ENCODE measurements at regions not wholly inside any gene's neighbourhood (a gene's known extent, or its start where the extent isn't known, plus 50 kb on each side); places are given as distances from the start of the nearest gene placed in this dataset.

DNA sequence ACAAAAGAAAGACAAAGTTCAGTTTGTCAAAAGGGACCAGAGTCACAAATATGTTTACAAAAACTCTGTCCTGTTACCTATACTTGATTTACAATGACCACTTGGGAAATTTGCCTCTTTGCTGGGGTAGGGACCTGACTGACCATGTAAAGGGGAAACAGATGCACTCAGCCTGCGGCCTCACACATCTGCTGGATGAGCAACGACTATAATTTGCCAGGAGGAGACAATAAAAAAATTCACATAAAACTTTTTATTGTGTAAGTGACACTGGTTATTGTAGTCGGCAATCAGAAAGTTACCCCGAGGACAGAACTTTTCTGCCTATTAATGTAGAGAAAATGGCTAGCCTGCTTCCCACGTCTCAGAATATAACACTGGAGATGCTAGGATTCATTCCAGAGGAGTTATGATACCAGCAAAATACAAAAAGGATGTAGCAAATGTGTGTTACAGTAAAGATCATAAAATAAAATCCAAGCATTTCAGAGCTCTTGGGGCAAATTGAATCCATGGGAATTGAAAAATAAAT lies 415.4 kb upstream of the SPTLC3 start:
- intact Hi-C loops (cut with micrococcal nuclease): no loop called here
- H3K4me1 Mint-ChIP-seq (ENCODE audit: low read depth): no peaks in the 10 kb centered on the region

DNA sequence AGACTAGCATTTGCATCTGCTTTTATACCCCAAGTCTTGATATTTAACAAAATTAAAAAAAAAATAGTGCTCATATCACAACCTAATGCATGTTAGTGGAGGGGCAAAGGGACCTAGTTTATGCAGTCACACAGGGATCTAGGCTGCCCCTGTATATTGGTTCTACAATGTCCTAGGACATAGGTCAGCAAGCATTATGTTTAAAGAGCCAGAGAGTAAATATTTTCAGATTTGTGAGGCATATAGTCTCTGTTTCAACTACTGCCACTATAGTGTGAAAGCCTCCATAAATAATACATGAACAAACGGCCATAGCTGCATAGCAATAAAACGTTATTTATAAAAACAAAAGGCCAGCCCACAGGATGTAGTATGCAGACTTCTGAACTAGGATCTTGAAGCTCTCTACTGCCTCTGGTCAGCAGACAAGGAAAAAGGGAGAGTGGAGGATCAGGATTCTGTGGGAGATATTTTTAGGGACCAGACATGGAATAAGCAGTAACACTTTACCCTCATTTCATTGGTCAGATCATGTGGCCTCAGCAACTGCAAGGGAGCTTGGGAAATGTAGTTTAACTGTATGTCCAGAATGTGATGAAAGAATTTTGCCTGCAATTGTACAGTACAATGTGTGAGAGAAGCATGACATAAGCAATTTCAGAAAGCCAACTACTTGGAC lies 414.2 kb upstream of the SPTLC3 start:
- no peaks in the 10 kb centered on the region for H3K27me3 Mint-ChIP-seq (ENCODE audit: low read depth)
- no peak overlapping the region for H3K4me3 Mint-ChIP-seq (ENCODE audit: low read depth)
- H3K36me3 Mint-ChIP-seq (ENCODE audit: low read depth): no peaks in the 10 kb centered on the region
- no peak overlapping the region for H3K27ac Mint-ChIP-seq
- H3K4me1 Mint-ChIP-seq (ENCODE audit: low read depth): no peaks in the 10 kb centered on the region
- H3K9me3 Mint-ChIP-seq: peaks cover 25% of the 10 kb centered on the region
- intact Hi-C loops (cut with micrococcal nuclease): no loop called here
- no peak for DNase-seq (ENCODE audit: low spot score)

More for the DNA sequence above, 415.4 kb upstream of the SPTLC3 start:
- H3K36me3 Mint-ChIP-seq (ENCODE audit: low read depth): no peaks in the 10 kb centered on the region
- no peak overlapping the region for H3K4me3 Mint-ChIP-seq (ENCODE audit: low read depth)
- no peaks in the 10 kb centered on the region for H3K27me3 Mint-ChIP-seq (ENCODE audit: low read depth)
- no peak overlapping the region for H3K27ac Mint-ChIP-seq
- no peak for DNase-seq (ENCODE audit: low spot score)
- H3K9me3 Mint-ChIP-seq: peaks cover 28% of the 10 kb centered on the region

DNA sequence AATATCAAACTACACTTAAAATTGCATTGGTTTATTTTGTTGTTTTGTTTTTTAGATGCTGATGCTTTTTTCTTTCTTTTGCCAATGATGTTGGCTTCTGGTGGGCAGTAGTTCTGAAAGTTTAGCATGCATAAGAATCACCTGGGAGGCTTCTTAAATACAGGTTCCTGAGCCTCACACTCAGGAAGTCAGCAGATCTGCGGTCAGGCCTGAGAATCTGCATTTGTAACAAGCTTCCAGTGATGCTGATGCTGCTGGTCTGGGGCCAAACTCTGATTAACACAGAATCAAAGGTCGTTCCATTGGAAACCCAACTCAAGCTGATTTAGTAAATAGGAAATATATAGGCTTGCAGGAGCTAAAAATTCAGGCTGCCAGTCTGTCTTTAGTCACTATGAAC lies 412.9 kb upstream of the SPTLC3 start:
- Mint-ChIP-seq H3K36me3 (ENCODE audit: low read depth) (no peaks in the 10 kb centered on the region), H3K27ac (no peak overlapping the region), H3K9me3 (peaks cover 24% of the 10 kb centered on the region), H3K4me1 (ENCODE audit: low read depth) (no peaks in the 10 kb centered on the region), H3K4me3 (ENCODE audit: low read depth) (no peak overlapping the region), H3K27me3 (ENCODE audit: low read depth) (no peaks in the 10 kb centered on the region)
- DNase-seq (ENCODE audit: low spot score): no peak
- intact Hi-C loops (cut with micrococcal nuclease): no loop called here

DNA sequence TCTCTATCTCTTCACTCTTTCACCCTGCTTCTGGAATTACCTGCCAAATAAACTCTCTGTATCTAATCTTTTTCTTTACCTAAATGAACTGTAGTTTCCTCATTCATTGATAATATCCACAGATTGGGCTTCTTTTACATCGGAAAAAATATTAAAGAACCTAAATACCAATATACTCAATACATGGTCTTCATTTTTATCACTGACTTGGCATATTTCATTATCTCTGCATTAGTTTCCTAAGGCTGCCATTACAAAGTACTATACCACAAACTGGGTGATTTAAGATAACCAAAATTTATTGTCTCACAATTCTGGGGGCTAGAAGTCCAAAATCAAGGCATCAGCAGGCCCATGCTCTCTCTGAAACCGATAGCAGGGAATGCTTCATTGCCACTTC lies 411.9 kb upstream of the SPTLC3 start:
- H3K27me3 Mint-ChIP-seq (ENCODE audit: low read depth): no peaks in the 10 kb centered on the region
- intact Hi-C loops (cut with micrococcal nuclease): no loop called here
- H3K9me3 Mint-ChIP-seq: peaks cover 17% of the 10 kb centered on the region
- H3K36me3 Mint-ChIP-seq (ENCODE audit: low read depth): no peaks in the 10 kb centered on the region
- no peak overlapping the region for H3K27ac Mint-ChIP-seq
- DNase-seq (ENCODE audit: low spot score): no peak
- H3K4me3 Mint-ChIP-seq (ENCODE audit: low read depth): no peak overlapping the region
- H3K4me1 Mint-ChIP-seq (ENCODE audit: low read depth): no peaks in the 10 kb centered on the region

DNA sequence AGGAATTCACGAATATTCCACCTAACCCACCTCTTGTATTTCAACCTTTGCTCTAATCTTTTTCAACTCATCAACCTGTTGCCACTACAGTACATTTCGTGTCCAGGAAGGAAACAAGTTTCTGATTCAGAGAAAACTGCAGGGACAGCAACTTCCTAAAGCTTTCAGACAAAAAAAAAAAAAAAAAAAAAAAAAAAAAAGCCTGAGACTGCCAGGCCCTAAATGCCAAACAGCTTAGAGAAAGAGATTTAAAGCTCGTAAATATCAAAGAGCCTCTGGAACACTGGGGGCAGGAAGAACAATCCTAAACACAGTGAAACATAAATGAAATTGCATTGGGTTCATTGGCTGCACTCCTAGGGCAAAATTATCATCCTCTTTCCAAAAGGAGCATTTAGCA lies 411.2 kb upstream of the SPTLC3 start:
- H3K36me3 Mint-ChIP-seq (ENCODE audit: low read depth): no peaks in the 10 kb centered on the region
- H3K27ac Mint-ChIP-seq: no peak overlapping the region
- H3K27me3 Mint-ChIP-seq (ENCODE audit: low read depth): no peaks in the 10 kb centered on the region
- H3K4me1 Mint-ChIP-seq (ENCODE audit: low read depth): no peaks in the 10 kb centered on the region
- DNase-seq (ENCODE audit: low spot score): no peak
- intact Hi-C loops (cut with micrococcal nuclease): no loop called here
- peaks cover 15% of the 10 kb centered on the region for H3K9me3 Mint-ChIP-seq
- H3K4me3 Mint-ChIP-seq (ENCODE audit: low read depth): no peak overlapping the region

DNA sequence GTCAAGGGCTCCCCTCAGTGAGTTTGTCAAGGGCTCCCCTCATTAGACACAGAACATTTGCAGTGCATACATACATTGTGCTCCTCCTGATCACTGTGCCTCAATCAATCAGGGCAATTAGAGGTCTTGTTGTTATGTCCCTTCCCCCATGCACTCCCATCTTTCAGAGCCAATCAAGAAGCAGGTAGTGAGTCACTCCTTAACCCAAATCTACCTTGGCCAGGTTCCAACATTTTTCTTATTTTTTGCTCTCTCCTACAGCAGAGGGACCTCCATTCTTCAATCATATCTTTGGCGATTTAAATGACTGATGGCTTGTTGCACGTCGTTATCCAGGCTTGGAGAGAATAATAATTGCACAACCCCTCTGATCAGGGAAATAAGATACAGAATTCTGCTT lies 409.9 kb upstream of the SPTLC3 start:
- Mint-ChIP-seq H3K9me3 (peaks cover 17% of the 10 kb centered on the region), H3K27ac (no peak overlapping the region), H3K36me3 (ENCODE audit: low read depth) (no peaks in the 10 kb centered on the region), H3K27me3 (ENCODE audit: low read depth) (no peaks in the 10 kb centered on the region), H3K4me3 (ENCODE audit: low read depth) (no peak overlapping the region), H3K4me1 (ENCODE audit: low read depth) (no peaks in the 10 kb centered on the region)
- intact Hi-C loops (cut with micrococcal nuclease): no loop called here
- DNase-seq (ENCODE audit: low spot score): no peak

DNA sequence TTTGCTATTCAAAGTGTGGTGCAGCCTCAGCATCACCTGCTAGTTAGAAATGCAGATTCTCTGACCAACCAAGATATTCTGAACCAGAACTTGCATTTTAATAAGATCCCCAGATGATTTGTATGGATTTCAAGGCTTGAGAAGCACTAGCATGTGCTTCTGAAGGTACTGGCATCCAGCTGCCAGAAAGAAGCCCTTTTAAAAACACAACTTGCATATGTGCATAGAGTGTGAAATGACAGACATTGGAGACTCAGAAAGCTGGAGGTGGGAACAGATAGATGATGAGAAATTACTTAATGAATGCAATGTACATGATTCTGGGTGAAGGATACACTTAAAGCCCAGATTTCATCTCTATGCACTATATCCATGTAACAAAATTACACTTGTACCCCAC lies 409.3 kb upstream of the SPTLC3 start:
- peaks cover 17% of the 10 kb centered on the region for H3K9me3 Mint-ChIP-seq
- H3K27ac Mint-ChIP-seq: no peak overlapping the region
- no peaks in the 10 kb centered on the region for H3K27me3 Mint-ChIP-seq (ENCODE audit: low read depth)
- no peak for DNase-seq (ENCODE audit: low spot score)
- H3K36me3 Mint-ChIP-seq (ENCODE audit: low read depth): no peaks in the 10 kb centered on the region
- intact Hi-C loops (cut with micrococcal nuclease): no loop called here
- no peak overlapping the region for H3K4me3 Mint-ChIP-seq (ENCODE audit: low read depth)
- no peaks in the 10 kb centered on the region for H3K4me1 Mint-ChIP-seq (ENCODE audit: low read depth)

DNA sequence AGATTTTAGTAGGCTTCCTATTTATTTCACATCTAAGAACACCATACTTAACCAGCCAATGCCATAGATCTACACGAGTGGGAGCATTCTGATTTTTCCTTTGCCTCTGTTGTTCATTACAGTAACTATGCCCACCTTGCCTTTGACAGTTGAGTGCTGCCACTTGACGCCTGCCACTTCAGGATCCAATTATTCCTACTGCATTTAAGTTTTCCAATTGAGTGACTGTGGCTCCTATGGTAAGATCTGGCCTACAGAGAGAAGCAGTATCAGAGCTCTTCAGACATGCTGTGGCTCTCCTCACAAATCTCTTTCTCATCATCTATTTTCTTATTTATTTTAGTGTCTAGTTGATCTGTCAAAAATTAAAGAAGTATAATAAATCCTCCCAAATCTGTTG lies 403.0 kb upstream of the SPTLC3 start:
- no peaks in the 10 kb centered on the region for H3K36me3 Mint-ChIP-seq (ENCODE audit: low read depth)
- H3K27me3 Mint-ChIP-seq (ENCODE audit: low read depth): no peaks in the 10 kb centered on the region
- no peaks in the 10 kb centered on the region for H3K4me1 Mint-ChIP-seq (ENCODE audit: low read depth)
- H3K4me3 Mint-ChIP-seq (ENCODE audit: low read depth): no peak overlapping the region
- no peak for DNase-seq (ENCODE audit: low spot score)
- H3K27ac Mint-ChIP-seq: no peak overlapping the region
- H3K9me3 Mint-ChIP-seq: peaks cover 9% of the 10 kb centered on the region
- intact Hi-C loops (cut with micrococcal nuclease): no loop called here

DNA sequence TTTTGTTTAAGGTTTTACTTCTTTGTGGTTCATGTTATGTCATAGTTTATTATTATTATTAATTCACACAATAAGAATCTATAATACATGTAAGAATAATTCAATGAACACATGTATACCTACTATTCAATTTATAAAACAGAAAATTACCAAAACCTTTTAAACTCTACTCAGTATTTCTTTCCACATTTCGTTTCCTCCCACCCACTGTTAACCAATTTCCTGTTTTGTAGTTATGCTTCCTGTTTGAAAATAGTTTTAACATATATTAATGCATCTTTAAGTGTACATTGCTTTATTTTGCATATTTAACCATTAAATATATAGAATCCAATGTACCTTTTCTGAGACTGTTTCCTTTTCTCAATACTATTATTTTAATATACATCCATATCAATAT lies 397.9 kb upstream of the SPTLC3 start:
- intact Hi-C loops (cut with micrococcal nuclease): no loop called here
- Mint-ChIP-seq H3K9me3 (peaks cover 26% of the 10 kb centered on the region), H3K4me1 (ENCODE audit: low read depth) (no peaks in the 10 kb centered on the region), H3K27ac (no peak overlapping the region), H3K4me3 (ENCODE audit: low read depth) (no peak overlapping the region), H3K27me3 (ENCODE audit: low read depth) (no peaks in the 10 kb centered on the region), H3K36me3 (ENCODE audit: low read depth) (no peaks in the 10 kb centered on the region)
- DNase-seq (ENCODE audit: low spot score): no peak

DNA sequence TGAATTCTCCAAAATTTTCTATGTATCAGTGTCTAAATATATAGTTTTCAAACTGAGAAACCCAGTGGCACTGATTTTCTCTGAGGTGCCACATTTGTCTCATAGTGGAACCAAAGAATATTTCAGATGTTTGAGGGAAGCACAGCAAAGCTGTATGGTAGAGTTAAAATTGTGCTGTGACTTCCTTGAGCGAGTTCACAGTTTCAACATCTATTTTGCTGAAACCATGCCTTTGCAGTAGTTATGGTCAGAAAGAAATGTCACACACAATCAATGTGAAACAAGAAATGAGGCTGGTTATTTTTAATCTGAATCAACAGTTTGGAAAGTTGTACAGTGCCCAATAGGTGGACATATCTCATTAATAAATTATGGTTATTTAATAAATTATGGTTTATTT lies 394.0 kb upstream of the SPTLC3 start:
- peaks cover 34% of the 10 kb centered on the region for H3K9me3 Mint-ChIP-seq
- intact Hi-C loops (cut with micrococcal nuclease): no loop called here
- DNase-seq (ENCODE audit: low spot score): no peak
- H3K4me1 Mint-ChIP-seq (ENCODE audit: low read depth): no peaks in the 10 kb centered on the region
- no peaks in the 10 kb centered on the region for H3K36me3 Mint-ChIP-seq (ENCODE audit: low read depth)
- no peak overlapping the region for H3K4me3 Mint-ChIP-seq (ENCODE audit: low read depth)
- H3K27me3 Mint-ChIP-seq (ENCODE audit: low read depth): no peaks in the 10 kb centered on the region
- H3K27ac Mint-ChIP-seq: no peak overlapping the region

DNA sequence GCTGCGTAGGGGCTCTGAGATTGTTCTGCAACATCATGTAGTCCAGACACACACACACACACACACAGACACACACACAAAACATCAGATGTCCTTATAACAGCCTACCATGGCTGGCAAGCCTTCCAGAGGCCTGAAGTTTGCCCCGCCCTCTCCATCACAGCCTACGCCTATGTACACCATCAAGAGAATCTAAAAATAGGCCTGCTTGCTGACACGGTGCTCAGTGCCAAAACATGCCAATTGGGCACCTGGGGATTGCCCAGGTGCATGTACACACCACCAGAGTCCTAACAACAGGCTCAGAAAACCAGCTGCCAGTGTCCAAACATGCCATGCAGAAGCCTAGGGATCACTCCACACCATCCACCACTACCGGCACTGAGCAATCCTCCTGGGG lies 391.7 kb upstream of the SPTLC3 start:
- Mint-ChIP-seq H3K4me1 (ENCODE audit: low read depth) (no peaks in the 10 kb centered on the region), H3K27me3 (ENCODE audit: low read depth) (no peaks in the 10 kb centered on the region), H3K9me3 (peaks cover 34% of the 10 kb centered on the region), H3K36me3 (ENCODE audit: low read depth) (no peaks in the 10 kb centered on the region), H3K27ac (no peak overlapping the region), H3K4me3 (ENCODE audit: low read depth) (no peak overlapping the region)
- intact Hi-C loops (cut with micrococcal nuclease): no loop called here
- no peak for DNase-seq (ENCODE audit: low spot score)

DNA sequence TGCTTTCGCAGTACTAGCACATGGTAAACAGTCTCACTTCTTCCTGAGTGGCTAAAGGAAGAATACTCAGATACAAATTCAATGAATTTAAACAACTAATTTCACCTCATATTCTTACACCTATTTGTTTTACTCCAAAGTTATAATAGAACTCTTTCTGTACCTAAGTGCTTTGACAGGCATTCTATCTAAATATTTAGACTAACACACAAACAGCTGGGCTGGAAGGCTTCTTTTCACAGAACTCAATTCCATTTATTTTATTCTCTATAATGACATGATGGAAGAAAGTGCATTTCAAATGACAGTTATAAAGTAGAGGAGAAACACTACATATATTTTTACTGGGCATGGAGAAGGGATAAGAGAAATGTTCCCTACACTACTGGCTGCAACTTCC lies 384.9 kb upstream of the SPTLC3 start:
- Mint-ChIP-seq H3K27ac (no peak overlapping the region), H3K36me3 (ENCODE audit: low read depth) (no peaks in the 10 kb centered on the region), H3K27me3 (ENCODE audit: low read depth) (no peaks in the 10 kb centered on the region), H3K4me3 (ENCODE audit: low read depth) (no peak overlapping the region), H3K9me3 (peaks cover 15% of the 10 kb centered on the region), H3K4me1 (ENCODE audit: low read depth) (no peaks in the 10 kb centered on the region)
- no peak for DNase-seq (ENCODE audit: low spot score)
- intact Hi-C loops (cut with micrococcal nuclease): no loop called here

DNA sequence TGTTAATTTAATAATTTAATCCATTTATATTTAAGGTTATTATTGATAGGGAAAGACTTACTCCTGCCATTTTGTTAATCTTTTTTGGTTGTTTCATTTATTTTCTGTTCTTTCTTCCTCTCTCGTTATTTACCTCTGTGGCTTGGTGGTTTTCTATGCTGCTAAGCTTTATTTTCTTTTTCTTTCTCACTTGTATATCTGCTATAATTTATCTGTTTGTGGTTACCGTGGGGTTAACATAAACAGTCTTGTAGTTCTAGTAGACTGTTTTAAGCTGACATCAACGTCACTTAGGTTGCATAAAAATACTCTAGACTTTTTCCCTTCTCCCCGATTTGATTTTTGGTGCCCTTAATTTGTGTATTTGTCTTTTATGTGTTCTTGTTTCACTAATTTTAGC lies 381.3 kb upstream of the SPTLC3 start:
- H3K9me3 Mint-ChIP-seq: peaks cover 13% of the 10 kb centered on the region
- H3K27ac Mint-ChIP-seq: no peak overlapping the region
- DNase-seq (ENCODE audit: low spot score): no peak
- H3K4me1 Mint-ChIP-seq (ENCODE audit: low read depth): no peaks in the 10 kb centered on the region
- H3K27me3 Mint-ChIP-seq (ENCODE audit: low read depth): no peaks in the 10 kb centered on the region
- H3K36me3 Mint-ChIP-seq (ENCODE audit: low read depth): no peaks in the 10 kb centered on the region
- H3K4me3 Mint-ChIP-seq (ENCODE audit: low read depth): no peak overlapping the region
- intact Hi-C loops (cut with micrococcal nuclease): no loop called here
